GM21423 (cell line): ENCODE measurements at regions not wholly inside any gene's neighbourhood (a gene's known extent, or its start where the extent isn't known, plus 50 kb on each side); places are given as distances from the start of the nearest gene placed in this dataset.

Source experiments
- ATAC-seq: cut with Tn5 transposase; IDR thresholded peaks from one replicate; pipeline ENCODE4 v1.9.1; 2021; ENCODE audit warnings: mild to moderate bottlenecking, moderate library complexity; ENCODE audit not compliant: unreplicated experiment

GRCh38 chr6:84424956-84425355 is 197.5 kb upstream of the CEP162 start:
- ATAC-seq, result no peak

DNA sequence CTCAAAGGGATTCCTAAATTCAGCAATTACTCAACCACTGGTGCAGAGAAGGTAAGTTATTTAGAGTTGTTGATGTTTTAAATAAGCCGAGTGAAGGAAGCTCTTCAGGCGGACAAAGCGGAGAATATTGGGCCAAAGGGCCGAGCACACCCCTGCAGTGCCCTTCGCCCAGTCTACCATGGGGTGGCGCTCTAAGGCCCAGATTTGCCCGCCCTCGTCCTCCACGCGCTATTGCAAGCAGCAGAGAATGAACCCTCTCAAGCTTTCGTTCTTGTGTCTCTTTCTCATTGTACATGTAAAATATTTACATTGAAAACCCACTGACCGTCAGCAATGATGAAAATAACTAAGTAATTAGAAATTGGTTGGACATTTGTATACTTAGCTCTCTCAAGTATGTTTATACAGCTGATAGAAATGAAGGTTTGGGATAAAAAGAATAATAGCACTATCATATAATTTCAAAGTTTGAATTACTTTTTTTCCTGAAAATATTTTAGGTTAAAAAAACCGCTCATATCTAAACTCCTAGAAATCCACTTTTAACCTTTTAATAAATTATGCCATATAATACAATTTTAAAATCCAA is 195.0 kb upstream of the CEP162 start:
- peak; percentile 75 for ATAC-seq

DNA sequence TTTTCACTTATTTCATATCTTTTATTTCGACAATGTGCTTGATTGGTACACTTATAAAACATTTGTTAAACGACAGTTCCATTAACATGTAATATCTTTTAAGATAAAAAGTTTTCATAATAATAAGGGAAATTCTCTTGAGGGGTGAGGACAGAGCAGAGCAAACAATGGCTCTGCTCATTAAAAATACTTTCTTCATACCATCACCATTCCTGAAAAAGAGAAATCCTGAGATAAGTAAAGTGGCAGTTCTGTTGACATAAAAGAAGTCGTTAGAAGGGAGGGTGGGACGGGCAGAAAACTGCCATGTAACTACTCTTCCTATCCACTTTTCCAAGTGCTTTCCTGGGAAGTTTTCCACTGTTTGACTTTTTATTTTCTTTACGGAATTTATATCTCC is 193.6 kb upstream of the CEP162 start:
- no peak for ATAC-seq

DNA sequence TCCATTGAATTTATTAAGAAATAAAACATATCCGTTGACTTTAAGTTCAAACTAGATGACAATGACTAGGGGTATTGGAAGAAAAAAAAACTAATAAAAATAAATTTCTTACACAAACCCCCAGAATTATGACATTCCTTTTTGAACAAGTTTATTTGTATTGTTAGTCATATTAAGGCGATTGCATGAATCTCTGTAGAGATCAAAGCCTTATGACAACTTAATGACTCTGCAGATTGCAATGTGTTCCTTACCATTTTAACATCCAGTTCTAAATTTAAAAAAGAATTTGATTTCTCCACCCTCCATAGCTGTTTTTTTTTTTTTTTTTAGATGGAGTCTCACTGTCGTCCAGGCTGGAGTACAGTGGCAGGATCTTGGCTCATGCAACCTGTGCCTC is 189.8 kb upstream of the CEP162 start:
- no peak for ATAC-seq

- ATAC-seq, result no peak
Observed at GRCh38 chr6:84416043-84416657, 188.7 kb upstream of the CEP162 start.

DNA sequence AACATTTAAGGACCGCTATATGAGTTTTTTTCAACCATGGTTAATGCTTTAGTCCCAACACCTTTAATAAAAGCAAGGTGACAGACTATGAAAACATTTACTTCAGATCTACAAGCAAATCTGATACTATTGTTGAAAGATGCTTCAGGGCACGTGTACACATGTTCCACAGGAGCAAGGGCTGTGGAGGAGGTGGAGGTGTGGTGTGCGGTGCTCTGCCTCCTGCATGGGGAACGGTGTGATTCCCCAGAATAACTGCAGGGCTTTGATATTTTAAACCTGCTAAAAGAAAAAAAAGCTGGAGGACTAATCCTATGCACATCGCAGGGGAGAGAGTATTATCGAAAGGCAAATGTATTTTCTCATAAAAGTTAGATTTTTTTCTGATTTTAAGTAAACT is 188.1 kb upstream of the CEP162 start:
- no peak for ATAC-seq

GRCh38 chr6:84415068-84415467 is 187.6 kb upstream of the CEP162 start:
- no peak for ATAC-seq

- ATAC-seq, result no peak
Observed at GRCh38 chr6:84414531-84414930, 187.1 kb upstream of the CEP162 start.

- no peak for ATAC-seq
Observed at GRCh38 chr6:84411060-84411629, 183.7 kb upstream of the CEP162 start.

GRCh38 chr6:84409911-84410310 is 182.5 kb upstream of the CEP162 start:
- ATAC-seq, result no peak

DNA sequence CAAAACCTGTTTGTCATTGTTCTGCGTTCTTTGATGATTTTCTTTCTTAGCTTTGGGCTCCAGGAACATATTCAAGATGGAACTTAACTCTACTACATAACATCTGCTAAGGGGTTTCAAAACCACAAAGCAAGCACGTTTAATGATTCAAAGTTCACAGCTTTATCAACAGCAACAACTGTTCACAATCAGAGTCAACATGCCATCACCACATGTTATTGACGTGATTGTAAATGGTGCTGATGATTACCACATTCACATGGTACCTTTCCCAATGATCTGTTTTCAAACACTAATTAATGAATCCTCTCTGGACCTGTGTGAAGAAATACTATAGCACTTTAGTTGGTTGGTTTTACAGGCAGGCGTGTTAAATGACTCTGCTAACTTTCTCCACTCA is 180.6 kb upstream of the CEP162 start:
- no peak for ATAC-seq

DNA sequence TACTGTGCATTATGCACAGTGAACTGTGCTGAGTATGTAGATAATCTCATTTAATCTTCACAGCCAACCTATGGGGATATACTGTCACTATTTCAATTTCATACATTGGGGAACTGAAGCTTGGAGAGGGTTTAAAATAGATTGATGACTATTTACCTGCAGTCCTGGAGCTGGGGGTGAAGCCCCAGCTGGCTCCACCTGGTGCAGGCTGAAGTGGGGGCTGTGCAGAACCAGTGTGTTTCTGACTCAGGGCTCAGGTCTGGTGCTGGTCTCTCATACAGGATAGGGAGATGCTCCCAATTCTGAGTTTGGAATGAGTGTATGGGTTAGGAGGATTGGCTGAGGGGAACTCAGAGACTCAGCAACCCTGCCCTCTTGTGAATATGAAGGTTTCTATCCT is 176.1 kb upstream of the CEP162 start:
- ATAC-seq, result no peak

GRCh38 chr6:84399003-84399402 is 171.6 kb upstream of the CEP162 start:
- ATAC-seq, result no peak

GRCh38 chr6:84392261-84392660 is 164.8 kb upstream of the CEP162 start:
- ATAC-seq, result no peak

DNA sequence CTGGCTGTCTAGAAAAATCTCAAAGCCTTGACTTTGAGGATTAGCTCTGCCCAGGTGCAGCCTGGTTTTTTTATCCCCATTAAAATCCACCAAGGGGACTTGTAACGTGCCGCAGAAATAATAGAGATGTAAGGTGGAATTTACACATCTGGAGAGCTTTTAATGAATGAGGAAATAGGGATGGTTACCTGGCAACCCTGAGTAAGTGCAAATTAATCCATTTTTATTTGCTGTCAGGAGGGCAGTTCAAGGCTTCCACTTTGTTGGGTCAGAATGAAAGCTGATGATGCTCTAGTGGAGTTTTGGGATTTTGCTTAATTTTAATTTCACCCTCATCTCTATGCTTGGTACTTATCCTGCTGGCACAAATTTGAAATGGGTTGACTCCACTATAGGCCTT is 163.4 kb upstream of the CEP162 start:
- ATAC-seq, result no peak

GRCh38 chr6:84390334-84390733 is 162.9 kb upstream of the CEP162 start:
- no peak for ATAC-seq

DNA sequence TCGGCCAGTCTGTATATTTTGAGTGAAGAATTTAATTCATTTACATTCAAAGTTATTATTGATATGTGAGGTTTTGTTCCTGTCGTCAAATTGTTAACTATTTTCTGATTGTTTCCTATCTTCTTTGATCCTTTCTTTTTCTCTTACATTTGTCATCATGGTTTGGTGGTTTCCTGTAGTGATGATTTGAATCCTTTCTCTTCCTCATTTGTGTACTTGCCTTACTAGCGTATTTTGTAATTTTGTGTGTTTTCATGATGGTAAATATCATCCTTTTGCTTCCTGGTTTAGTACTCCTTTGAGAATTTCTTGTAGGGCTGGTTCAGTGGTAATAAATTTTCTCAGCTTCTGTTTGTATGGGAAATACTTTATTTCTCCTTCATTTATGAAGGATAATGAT is 151.7 kb upstream of the CEP162 start:
- no peak for ATAC-seq

DNA sequence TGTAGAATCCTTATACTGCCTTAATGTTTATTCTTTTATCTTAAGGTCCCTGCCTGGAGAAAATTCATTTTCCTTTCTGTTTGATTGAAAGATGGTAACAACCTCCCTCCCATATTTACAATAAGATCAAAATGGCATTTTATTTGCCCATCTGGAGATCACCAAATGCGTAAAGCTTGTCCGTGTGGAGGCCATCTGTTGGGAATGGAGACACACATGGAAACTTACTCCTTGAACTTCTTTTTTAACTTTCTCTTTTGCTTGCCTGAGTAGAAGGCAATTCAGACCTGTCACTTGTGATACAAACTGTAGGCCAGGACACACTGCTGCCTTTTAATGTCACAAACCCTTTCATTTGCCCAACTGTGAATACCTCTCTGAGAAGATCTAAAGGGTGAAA is 144.8 kb upstream of the CEP162 start:
- ATAC-seq, result no peak

GRCh38 chr6:84371681-84372080 is 144.2 kb upstream of the CEP162 start:
- no peak for ATAC-seq

- ATAC-seq, result no peak
Observed at GRCh38 chr6:84362193-84362821, 134.9 kb upstream of the CEP162 start.

DNA sequence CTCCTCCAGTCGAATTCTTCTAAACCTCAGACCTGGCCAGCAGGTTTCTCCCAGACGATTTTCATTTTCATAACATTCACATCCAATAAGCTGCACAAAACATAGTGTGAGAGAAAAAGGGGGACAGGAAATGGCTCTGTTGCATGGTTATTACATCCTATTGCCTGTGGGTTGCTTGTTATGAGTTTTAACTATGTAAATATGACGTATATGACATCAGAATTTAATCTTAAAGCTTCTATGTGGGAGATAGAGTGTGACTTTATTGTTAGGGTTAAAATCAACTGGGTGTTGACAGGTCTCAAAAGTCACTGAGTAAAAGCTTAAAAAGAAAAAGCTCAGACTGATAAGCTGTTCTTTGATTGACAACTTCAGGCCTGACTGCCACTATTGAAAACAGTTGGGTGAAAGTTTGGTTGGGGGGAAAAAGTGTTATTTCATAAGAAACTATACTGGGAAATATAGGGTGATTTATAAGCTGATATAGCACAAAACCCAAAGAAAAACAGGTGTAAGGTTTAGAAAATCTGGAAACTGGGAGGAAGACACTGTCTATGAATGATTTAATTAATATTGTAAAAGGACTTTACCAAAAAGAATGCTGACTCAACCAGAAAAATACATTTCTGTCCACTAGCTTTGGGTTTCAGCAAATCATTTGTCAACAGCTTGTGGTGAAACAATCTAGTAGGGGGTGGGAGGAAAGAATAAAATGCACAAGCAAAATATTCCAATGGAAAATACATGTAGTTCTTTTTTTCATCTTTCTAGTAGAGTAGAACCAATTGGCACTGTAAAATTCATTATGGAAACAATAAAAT is 134.1 kb upstream of the CEP162 start:
- no peak for ATAC-seq
